HEK293 (cell line): ENCODE measurements at regions not wholly inside any gene's neighbourhood (a gene's known extent, or its start where the extent isn't known, plus 50 kb on each side); places are given as distances from the start of the nearest gene placed in this dataset.

Source experiments
- CTCF ChIA-PET: fragments of 350-600 bp; formaldehyde crosslinking; extraction: SDS; loops from one replicate; lab custom pipeline; 2021; ENCODE audit warnings: antibody characterized with exemption; lab: Yijun Ruan, JAX
- POLR2A ChIA-PET: fragments of 300-600 bp; formaldehyde crosslinking; extraction: SDS; loops from one replicate; lab custom pipeline; 2020; ENCODE audit warnings: antibody characterized with exemption, inconsistent platforms; lab: Yijun Ruan, JAX
- H3K27ac ChIP-seq: fragments of 200-500 bp; sonication (Bioruptor generic); 2 replicates; pipeline ENCODE4 v1.5.1; 2014; ENCODE audit warnings: low read depth, low read length, control low read depth, inconsistent platforms; ENCODE audit errors: extremely low read depth
- H3K36me3 ChIP-seq, 2 experiments: fragments of 200-500 bp in 1 of 2; sonication (Bioruptor generic) in 1 of 2; 1 replicate in 1 of 2; 2 replicates in 1 of 2; pipeline ENCODE4 v1.5.1; 2014 to 2017; ENCODE audit warnings: inconsistent platforms in 2 of 2, low read length in 2 of 2; ENCODE audit not compliant: control insufficient read depth in 2 of 2, insufficient read depth in 1 of 2
- H3K4me1 ChIP-seq: fragments of 200-500 bp; sonication (Bioruptor generic); 2 replicates; pipeline ENCODE4 v1.5.1; 2014; ENCODE audit warnings: mild to moderate bottlenecking, low read length, inconsistent platforms; ENCODE audit not compliant: control insufficient read depth, insufficient read depth
- H3K4me3 ChIP-seq: 2 replicates; pipeline ENCODE4 v1.5.1; 2011; ENCODE audit warnings: low read depth, mild to moderate bottlenecking, control low read depth, low read length, moderate library complexity
- H3K9me3 ChIP-seq: fragments of 200-500 bp; sonication (Bioruptor generic); 2 replicates; pipeline ENCODE4 v1.5.1; 2014; ENCODE audit warnings: low read depth, low read length, inconsistent platforms; ENCODE audit not compliant: control insufficient read depth, insufficient read depth
- HOXA7 ChIP-seq: sonication (generic); formaldehyde crosslinking; IDR thresholded peaks from 2 replicates; pipeline ENCODE4 v1.8.1; 2022; ENCODE audit warnings: missing genetic modification reagents, borderline replicate concordance
- SCRT1 ChIP-seq: fragments of 450-650 bp; formaldehyde crosslinking; IDR thresholded peaks from 2 replicates; pipeline ENCODE4 v1.5.1; 2016; ENCODE audit warnings: missing biosample characterization, missing genetic modification characterization, borderline replicate concordance
- TCF7L2 ChIP-seq: IDR thresholded peaks from 2 replicates; pipeline ENCODE4 v1.6.1; 2011; ENCODE audit warnings: low read depth, mild to moderate bottlenecking, inconsistent platforms, low read length, moderate library complexity, borderline replicate concordance
- TRIM28 ChIP-seq: IDR thresholded peaks from 2 replicates; pipeline ENCODE4 v1.6.1; 2011; ENCODE audit warnings: low read length, control low read depth, borderline replicate concordance
- ZBTB20 ChIP-seq: fragments of 450-650 bp; formaldehyde crosslinking; IDR thresholded peaks from 2 replicates; pipeline ENCODE4 v1.5.1; 2016; ENCODE audit warnings: missing biosample characterization, missing genetic modification characterization
- ZBTB7A ChIP-seq: fragments of 450-650 bp; formaldehyde crosslinking; IDR thresholded peaks from 2 replicates; pipeline ENCODE4 v1.5.1; 2016; ENCODE audit warnings: low read depth, missing biosample characterization, missing genetic modification characterization
- ZFHX2 ChIP-seq: fragments of 450-650 bp; formaldehyde crosslinking; conservative IDR thresholded peaks from 2 replicates; pipeline ENCODE4 v1.5.1; 2016; ENCODE audit warnings: missing biosample characterization, missing genetic modification characterization
- ZNF114 ChIP-seq: fragments of 450-650 bp; formaldehyde crosslinking; IDR thresholded peaks from 2 replicates; pipeline ENCODE4 v1.5.0; 2017; ENCODE audit warnings: missing biosample characterization, missing genetic modification characterization
- ZNF132 ChIP-seq: fragments of 450-650 bp; formaldehyde crosslinking; IDR thresholded peaks from 2 replicates; pipeline ENCODE4 v1.5.1; 2017; ENCODE audit warnings: missing biosample characterization, missing genetic modification characterization, borderline replicate concordance
- ZNF2 ChIP-seq: fragments of 450-650 bp; formaldehyde crosslinking; IDR thresholded peaks from 2 replicates; pipeline ENCODE4 v1.5.1; 2016; ENCODE audit warnings: missing biosample characterization, missing genetic modification characterization
- ZNF23 ChIP-seq: fragments of 450-650 bp; formaldehyde crosslinking; IDR thresholded peaks from 2 replicates; pipeline ENCODE4 v1.5.1; 2016; ENCODE audit warnings: missing biosample characterization, missing genetic modification characterization, borderline replicate concordance
- ZNF24 ChIP-seq: fragments of 450-650 bp; formaldehyde crosslinking; IDR thresholded peaks from 2 replicates; pipeline ENCODE4 v1.5.1; 2016; ENCODE audit warnings: missing biosample characterization, missing genetic modification characterization
- ZNF26 ChIP-seq: fragments of 450-650 bp; formaldehyde crosslinking; IDR thresholded peaks from 2 replicates; pipeline ENCODE4 v1.5.1; 2016; ENCODE audit warnings: missing biosample characterization, missing genetic modification characterization
- ZNF354C ChIP-seq: fragments of 450-650 bp; formaldehyde crosslinking; IDR thresholded peaks from 2 replicates; pipeline ENCODE4 v1.5.1; 2016; ENCODE audit warnings: missing biosample characterization, missing genetic modification characterization, low read depth, borderline replicate concordance
- ZNF37A ChIP-seq: fragments of 450-650 bp; IDR thresholded peaks from 2 replicates; pipeline ENCODE4 v1.5.1; 2018; ENCODE audit warnings: missing biosample characterization, missing genetic modification characterization
- ZNF416 ChIP-seq: fragments of 450-650 bp; formaldehyde crosslinking; IDR thresholded peaks from 2 replicates; pipeline ENCODE4 v1.5.1; 2016; ENCODE audit warnings: missing biosample characterization, missing genetic modification characterization
- ZNF48 ChIP-seq: fragments of 450-650 bp; formaldehyde crosslinking; IDR thresholded peaks from 2 replicates; pipeline ENCODE4 v1.5.1; 2016; ENCODE audit warnings: missing biosample characterization, missing genetic modification characterization
- ZNF521 ChIP-seq: fragments of 450-650 bp; formaldehyde crosslinking; IDR thresholded peaks from 2 replicates; pipeline ENCODE4 v1.5.1; 2017; ENCODE audit warnings: missing biosample characterization, mild to moderate bottlenecking, missing genetic modification characterization
- ZNF629 ChIP-seq: fragments of 450-650 bp; formaldehyde crosslinking; IDR thresholded peaks from 2 replicates; pipeline ENCODE4 v1.5.1; 2017; ENCODE audit warnings: missing biosample characterization, missing genetic modification characterization
- ZNF701 ChIP-seq: fragments of 450-650 bp; formaldehyde crosslinking; IDR thresholded peaks from 2 replicates; pipeline ENCODE4 v1.5.1; 2016; ENCODE audit warnings: missing biosample characterization, missing genetic modification characterization
- TF ChIP-seq, protein P1 (sequence below): fragments of 450-650 bp; formaldehyde crosslinking; IDR thresholded peaks from 2 replicates; pipeline ENCODE4 v1.5.0; 2017; ENCODE audit warnings: missing biosample characterization, missing genetic modification characterization, borderline replicate concordance
- TF ChIP-seq, protein P2 (sequence below): fragments of 450-650 bp; formaldehyde crosslinking; IDR thresholded peaks from 2 replicates; pipeline ENCODE4 v1.5.1; 2016; ENCODE audit warnings: missing biosample characterization, missing genetic modification characterization, low read depth
- TF ChIP-seq, protein P3 (sequence below): sonication (generic); formaldehyde crosslinking; IDR thresholded peaks from 2 replicates; pipeline ENCODE4 v1.8.1; 2022; ENCODE audit warnings: mild to moderate bottlenecking, moderate library complexity, missing genetic modification reagents
- TF ChIP-seq, protein P4 (sequence below): fragments of 450-650 bp; formaldehyde crosslinking; IDR thresholded peaks from 2 replicates; pipeline ENCODE4 v1.5.1; 2016; ENCODE audit warnings: missing biosample characterization, missing genetic modification characterization

DNA sequence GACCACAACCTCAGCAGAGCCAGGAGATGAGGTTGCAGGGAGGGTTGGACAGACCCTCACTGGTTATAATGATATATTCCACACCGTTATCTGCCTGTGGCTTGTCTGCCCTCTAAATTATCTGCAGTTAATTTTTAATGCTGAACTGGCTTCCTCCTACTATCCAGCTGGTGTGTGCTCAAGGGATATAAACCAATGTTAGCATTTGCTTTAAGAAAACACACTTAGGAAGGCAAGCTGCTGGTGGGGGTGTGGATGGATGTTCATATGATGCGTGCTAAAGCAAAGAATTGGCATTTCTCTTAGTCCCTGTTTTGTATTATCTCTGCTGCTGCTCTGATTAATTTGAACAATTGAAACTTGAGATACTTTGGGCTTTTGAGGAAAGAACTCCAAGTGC is 132.2 kb upstream of the NPVF start:
- Histone ChIP-seq H3K4me1 (peaks cover 5% of the 10 kb centered on the region), H3K27ac (no peak overlapping the region), H3K9me3 (no peaks in the 10 kb centered on the region), H3K4me3 (no peak overlapping the region), H3K36me3 (no peaks in the 10 kb centered on the region)
- ChIA-PET POLR2A (no interaction called here), CTCF (interaction anchor here (2.4 kb wide), 1 partner anchor 101 kb away, joined by 8 read pairs; no protein-coding TSS in a partner anchor)
- no peak for TF ChIP-seq TCF7L2
- no peak for TF ChIP-seq ZNF416 (tag by site-specific recombination)
- TF ChIP-seq ZNF37A (tag by site-specific recombination) = no peak
- TF ChIP-seq ZNF2 = no peak
- TF ChIP-seq ZBTB7A (tag by site-specific recombination) = no peak
- TF ChIP-seq ZNF23 (tag by site-specific recombination) = no peak

DNA sequence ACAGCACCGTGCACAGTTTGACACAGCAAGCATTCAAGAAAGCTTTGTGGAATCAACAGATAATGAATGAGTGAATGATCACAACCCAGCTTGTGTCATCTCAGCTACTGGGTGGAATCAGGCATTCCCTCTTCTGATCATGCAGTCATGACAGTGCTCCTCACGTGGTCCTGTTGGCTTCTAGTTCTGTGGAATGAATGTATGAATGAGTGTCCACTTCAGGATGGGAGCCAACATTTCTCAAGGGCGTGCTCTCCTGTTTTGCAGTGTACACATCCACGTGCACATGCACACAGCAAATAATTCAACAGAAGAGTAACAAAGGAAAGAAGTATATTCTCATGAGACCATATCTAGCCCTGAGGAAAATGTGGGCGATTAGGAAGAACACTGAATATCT is 133.1 kb upstream of the NPVF start:
- no peak overlapping the region for H3K4me3 ChIP-seq
- no peaks in the 10 kb centered on the region for H3K9me3 ChIP-seq
- no peak overlapping the region for H3K27ac ChIP-seq
- CTCF ChIA-PET = interaction anchor here (0.6 to 0.9 kb wide), 2 partner anchors 17 to 75 kb away, joined by 3 read pairs; no protein-coding TSS in a partner anchor
- POLR2A ChIA-PET = no interaction called here
- H3K4me1 ChIP-seq = peaks cover 5% of the 10 kb centered on the region
- H3K36me3 ChIP-seq = no peaks in the 10 kb centered on the region
- TF ChIP-seq ZNF114 (tag by site-specific recombination) (no peak), ZNF132 (tag by site-specific recombination) (no peak), ZNF48 (tag by site-specific recombination) (no peak), SCRT1 (tag by site-specific recombination) (no peak), ZNF629 (no peak), ZNF354C (tag by site-specific recombination) (no peak), ZNF521 (tag by site-specific recombination) (no peak), ZNF26 (tag by site-specific recombination) (no peak), HOXA7 (CRISPR knock-in tag) (no peak), ZBTB20 (no peak), TRIM28 (no peak), ZFHX2 (tag by site-specific recombination) (no peak), ZNF701 (tag by site-specific recombination) (no peak), ZNF23 (tag by site-specific recombination) (no peak), ZNF24 (tag by site-specific recombination) (no peak)
- TF ChIP-seq, protein P1, sequence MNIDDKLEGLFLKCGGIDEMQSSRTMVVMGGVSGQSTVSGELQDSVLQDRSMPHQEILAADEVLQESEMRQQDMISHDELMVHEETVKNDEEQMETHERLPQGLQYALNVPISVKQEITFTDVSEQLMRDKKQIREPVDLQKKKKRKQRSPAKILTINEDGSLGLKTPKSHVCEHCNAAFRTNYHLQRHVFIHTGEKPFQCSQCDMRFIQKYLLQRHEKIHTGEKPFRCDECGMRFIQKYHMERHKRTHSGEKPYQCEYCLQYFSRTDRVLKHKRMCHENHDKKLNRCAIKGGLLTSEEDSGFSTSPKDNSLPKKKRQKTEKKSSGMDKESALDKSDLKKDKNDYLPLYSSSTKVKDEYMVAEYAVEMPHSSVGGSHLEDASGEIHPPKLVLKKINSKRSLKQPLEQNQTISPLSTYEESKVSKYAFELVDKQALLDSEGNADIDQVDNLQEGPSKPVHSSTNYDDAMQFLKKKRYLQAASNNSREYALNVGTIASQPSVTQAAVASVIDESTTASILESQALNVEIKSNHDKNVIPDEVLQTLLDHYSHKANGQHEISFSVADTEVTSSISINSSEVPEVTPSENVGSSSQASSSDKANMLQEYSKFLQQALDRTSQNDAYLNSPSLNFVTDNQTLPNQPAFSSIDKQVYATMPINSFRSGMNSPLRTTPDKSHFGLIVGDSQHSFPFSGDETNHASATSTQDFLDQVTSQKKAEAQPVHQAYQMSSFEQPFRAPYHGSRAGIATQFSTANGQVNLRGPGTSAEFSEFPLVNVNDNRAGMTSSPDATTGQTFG (tag by site-specific recombination) = no peak
- TF ChIP-seq, protein P2, sequence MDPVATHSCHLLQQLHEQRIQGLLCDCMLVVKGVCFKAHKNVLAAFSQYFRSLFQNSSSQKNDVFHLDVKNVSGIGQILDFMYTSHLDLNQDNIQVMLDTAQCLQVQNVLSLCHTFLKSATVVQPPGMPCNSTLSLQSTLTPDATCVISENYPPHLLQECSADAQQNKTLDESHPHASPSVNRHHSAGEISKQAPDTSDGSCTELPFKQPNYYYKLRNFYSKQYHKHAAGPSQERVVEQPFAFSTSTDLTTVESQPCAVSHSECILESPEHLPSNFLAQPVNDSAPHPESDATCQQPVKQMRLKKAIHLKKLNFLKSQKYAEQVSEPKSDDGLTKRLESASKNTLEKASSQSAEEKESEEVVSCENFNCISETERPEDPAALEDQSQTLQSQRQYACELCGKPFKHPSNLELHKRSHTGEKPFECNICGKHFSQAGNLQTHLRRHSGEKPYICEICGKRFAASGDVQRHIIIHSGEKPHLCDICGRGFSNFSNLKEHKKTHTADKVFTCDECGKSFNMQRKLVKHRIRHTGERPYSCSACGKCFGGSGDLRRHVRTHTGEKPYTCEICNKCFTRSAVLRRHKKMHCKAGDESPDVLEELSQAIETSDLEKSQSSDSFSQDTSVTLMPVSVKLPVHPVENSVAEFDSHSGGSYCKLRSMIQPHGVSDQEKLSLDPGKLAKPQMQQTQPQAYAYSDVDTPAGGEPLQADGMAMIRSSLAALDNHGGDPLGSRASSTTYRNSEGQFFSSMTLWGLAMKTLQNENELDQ (tag by site-specific recombination) = no peak
- TF ChIP-seq, protein P3, sequence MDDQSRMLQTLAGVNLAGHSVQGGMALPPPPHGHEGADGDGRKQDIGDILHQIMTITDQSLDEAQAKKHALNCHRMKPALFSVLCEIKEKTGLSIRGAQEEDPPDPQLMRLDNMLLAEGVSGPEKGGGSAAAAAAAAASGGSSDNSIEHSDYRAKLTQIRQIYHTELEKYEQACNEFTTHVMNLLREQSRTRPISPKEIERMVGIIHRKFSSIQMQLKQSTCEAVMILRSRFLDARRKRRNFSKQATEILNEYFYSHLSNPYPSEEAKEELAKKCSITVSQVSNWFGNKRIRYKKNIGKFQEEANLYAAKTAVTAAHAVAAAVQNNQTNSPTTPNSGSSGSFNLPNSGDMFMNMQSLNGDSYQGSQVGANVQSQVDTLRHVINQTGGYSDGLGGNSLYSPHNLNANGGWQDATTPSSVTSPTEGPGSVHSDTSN (CRISPR knock-in tag) = no peak
- TF ChIP-seq, protein P4, sequence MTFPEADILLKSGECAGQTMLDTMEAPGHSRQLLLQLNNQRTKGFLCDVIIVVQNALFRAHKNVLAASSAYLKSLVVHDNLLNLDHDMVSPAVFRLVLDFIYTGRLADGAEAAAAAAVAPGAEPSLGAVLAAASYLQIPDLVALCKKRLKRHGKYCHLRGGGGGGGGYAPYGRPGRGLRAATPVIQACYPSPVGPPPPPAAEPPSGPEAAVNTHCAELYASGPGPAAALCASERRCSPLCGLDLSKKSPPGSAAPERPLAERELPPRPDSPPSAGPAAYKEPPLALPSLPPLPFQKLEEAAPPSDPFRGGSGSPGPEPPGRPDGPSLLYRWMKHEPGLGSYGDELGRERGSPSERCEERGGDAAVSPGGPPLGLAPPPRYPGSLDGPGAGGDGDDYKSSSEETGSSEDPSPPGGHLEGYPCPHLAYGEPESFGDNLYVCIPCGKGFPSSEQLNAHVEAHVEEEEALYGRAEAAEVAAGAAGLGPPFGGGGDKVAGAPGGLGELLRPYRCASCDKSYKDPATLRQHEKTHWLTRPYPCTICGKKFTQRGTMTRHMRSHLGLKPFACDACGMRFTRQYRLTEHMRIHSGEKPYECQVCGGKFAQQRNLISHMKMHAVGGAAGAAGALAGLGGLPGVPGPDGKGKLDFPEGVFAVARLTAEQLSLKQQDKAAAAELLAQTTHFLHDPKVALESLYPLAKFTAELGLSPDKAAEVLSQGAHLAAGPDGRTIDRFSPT (tag by site-specific recombination) = no peak
- TF ChIP-seq, all 188 proteins: peak for 0
